ENCODE measurements at regions not wholly inside any gene's neighbourhood (a gene's known extent, or its start where the extent isn't known, plus 50 kb on each side); places are given as distances from the start of the nearest gene placed in this dataset.

DNA sequence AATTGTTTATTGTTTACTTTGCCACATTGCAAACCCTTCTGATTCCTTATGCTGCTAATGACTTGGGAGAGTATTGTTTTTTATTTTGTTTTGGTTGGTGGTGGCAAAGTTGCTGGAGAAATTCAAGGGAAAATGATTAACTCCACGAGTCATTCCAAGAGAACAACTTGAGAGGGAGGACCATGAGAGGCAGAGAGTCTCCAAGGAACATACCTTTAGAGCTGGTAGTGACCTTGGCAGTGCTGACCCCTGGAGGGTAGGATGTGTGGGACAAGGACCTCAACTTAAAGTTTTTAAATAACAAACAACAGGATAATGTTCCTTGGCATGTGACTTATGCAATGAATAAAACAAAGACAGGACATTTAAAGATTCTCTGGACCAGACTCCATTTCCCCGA is 139.7 kb downstream of the LRRC70 start:
- Histone ChIP-seq H3K27me3 (ENCODE audit: control insufficient read depth in 1 of 2, insufficient read depth in 2 of 2, low read length in 2 of 2) (no peaks in the 10 kb centered on the region), H3K4me3 (ENCODE audit: low read depth in 1 of 2, low read length in 2 of 2) (no peak overlapping the region), H3K4me1 (ENCODE audit: control insufficient read depth in 2 of 2, insufficient read depth in 2 of 2, low read length in 1 of 2) (no peaks in the 10 kb centered on the region), H3K27ac (ENCODE audit: low read depth in 2 of 2, low read length in 1 of 2) (no peak overlapping the region), H3K9me3 (ENCODE audit: control insufficient read depth in 2 of 2, insufficient read depth in 1 of 2, low read depth in 1 of 2, low read length in 1 of 2) (peaks cover 0 to 2% of the 10 kb centered on the region in 2 donors), H3K36me3 (ENCODE audit: control insufficient read depth in 2 of 2, insufficient read depth in 2 of 2, low read length in 1 of 2) (no peaks in the 10 kb centered on the region)
- 78 to 85% methylated on average over 2 of the region's 2 CpGs for WGBS, 2 donors

DNA sequence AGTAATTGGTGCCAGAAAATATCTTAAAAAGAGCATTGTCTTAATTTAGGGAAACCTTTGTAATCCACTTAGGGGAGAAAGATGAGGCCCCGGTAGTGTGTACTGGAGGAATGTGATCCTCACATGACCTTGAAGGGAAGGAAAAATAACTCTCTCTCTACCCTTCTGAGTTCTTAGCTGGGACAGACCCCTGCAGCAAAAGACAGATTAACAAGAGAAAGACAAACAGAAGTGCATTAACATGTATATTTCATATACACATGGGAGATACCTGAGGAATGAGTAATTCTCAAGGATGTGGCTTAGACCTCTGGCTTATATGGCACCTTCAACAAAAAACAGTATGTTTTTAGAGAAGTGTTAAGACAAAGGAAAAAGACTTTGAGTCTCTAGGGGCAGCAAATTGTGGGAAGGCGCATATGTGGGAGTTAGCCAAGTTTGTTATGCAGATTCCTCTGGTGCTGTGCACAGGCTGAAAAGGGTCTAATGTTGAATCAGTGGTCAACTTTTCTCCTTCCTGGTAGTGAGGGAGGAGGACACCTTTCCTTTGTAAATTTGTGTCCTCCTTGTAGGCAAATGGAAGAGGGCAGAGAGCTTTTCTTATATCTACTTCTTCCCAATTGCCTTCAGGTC is 138.8 kb downstream of the LRRC70 start:
- WGBS, 2 donors, result 61 to 65% methylated on average over 2 of the region's 2 CpGs
- no peak overlapping the region for H3K27ac ChIP-seq (ENCODE audit: low read depth in 2 of 2, low read length in 1 of 2)
- peaks cover 0 to under 1% of the 10 kb centered on the region in 2 donors for H3K9me3 ChIP-seq (ENCODE audit: control insufficient read depth in 2 of 2, insufficient read depth in 1 of 2, low read depth in 1 of 2, low read length in 1 of 2)
- no peaks in the 10 kb centered on the region for H3K27me3 ChIP-seq (ENCODE audit: control insufficient read depth in 1 of 2, insufficient read depth in 2 of 2, low read length in 2 of 2)
- no peak overlapping the region for H3K4me3 ChIP-seq (ENCODE audit: low read depth in 1 of 2, low read length in 2 of 2)
- H3K4me1 ChIP-seq (ENCODE audit: control insufficient read depth in 2 of 2, insufficient read depth in 2 of 2, low read length in 1 of 2), result no peaks in the 10 kb centered on the region
- H3K36me3 ChIP-seq (ENCODE audit: control insufficient read depth in 2 of 2, insufficient read depth in 2 of 2, low read length in 1 of 2), result no peaks in the 10 kb centered on the region

DNA sequence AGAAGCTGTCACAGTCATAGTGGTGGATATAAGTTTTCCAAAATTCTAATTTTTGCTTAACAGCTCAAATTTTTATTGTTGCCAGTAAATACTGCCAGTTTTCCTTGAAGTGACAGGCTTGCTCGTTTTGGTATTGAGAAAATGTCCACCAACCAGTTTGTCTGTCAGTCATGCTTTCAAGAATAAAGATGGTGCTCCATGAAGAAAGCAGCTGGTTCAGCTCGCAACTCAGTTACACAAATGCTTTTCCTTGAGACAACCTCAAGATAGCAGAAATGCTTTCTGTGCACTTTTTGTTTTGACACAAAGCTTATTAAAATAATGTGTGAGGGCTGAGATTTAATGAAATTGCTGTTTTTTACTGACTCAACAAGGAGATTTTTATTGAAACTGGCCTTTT is 135.7 kb downstream of the LRRC70 start:
- WGBS, 2 donors, result 57 to 66% methylated on average over 2 of the region's 2 CpGs
- H3K27ac ChIP-seq (ENCODE audit: low read depth in 2 of 2, low read length in 1 of 2), result no peak overlapping the region
- no peaks in the 10 kb centered on the region for H3K4me1 ChIP-seq (ENCODE audit: control insufficient read depth in 2 of 2, insufficient read depth in 2 of 2, low read length in 1 of 2)
- H3K27me3 ChIP-seq (ENCODE audit: control insufficient read depth in 1 of 2, insufficient read depth in 2 of 2, low read length in 2 of 2), result no peaks in the 10 kb centered on the region
- H3K36me3 ChIP-seq (ENCODE audit: control insufficient read depth in 2 of 2, insufficient read depth in 2 of 2, low read length in 1 of 2), result no peaks in the 10 kb centered on the region
- no peak overlapping the region for H3K4me3 ChIP-seq (ENCODE audit: low read depth in 1 of 2, low read length in 2 of 2)
- no peaks in the 10 kb centered on the region for H3K9me3 ChIP-seq (ENCODE audit: control insufficient read depth in 2 of 2, insufficient read depth in 1 of 2, low read depth in 1 of 2, low read length in 1 of 2)

DNA sequence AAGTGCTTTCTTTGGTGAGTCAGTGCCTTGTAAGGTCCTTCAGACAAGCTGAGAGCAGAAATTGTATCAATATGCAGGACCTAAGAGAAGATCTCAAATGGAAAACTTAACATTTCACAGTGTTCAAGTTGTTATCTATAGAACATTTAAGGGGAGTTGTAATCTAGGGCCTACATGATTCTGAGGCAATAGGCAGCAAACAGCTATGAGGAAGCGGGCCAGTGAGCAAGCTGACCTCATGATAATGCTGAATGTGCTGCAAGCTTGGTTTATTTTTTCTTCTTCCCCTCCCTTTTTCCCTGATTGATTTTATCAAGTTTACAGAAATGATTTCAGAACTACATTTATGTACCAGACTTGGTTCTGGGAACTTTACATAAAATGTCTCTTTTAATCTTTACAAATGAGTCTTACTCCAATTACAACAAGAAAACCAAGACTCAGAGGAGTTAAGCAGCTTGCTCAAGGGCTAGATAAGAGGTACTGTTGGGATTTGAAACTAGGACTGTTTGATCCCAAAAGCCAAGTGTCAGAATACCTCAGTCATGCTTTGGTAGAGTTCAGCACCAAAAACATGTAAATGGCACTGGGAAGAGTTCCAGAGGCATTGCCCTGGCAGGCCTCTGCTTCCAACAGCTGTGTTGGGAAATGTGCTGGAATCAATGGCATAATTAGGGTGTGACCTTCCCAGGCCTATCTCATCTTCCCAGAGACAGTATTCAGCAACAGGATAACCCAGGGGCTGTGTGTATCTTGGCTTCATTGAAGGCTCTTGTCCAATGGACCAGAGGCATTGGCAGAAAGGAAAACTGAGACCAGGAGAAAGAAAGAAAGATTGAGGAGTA is 130.1 kb downstream of the LRRC70 start:
- 58 to 82% methylated on average over 1 of the region's 1 CpG for WGBS, 2 donors
- H3K9me3 ChIP-seq (ENCODE audit: control insufficient read depth in 2 of 2, insufficient read depth in 1 of 2, low read depth in 1 of 2, low read length in 1 of 2), result no peaks in the 10 kb centered on the region
- no peaks in the 10 kb centered on the region for H3K4me1 ChIP-seq (ENCODE audit: control insufficient read depth in 2 of 2, insufficient read depth in 2 of 2, low read length in 1 of 2)
- H3K27me3 ChIP-seq (ENCODE audit: control insufficient read depth in 1 of 2, insufficient read depth in 2 of 2, low read length in 2 of 2), result no peaks in the 10 kb centered on the region
- H3K4me3 ChIP-seq (ENCODE audit: low read depth in 1 of 2, low read length in 2 of 2), result no peak overlapping the region
- no peak overlapping the region for H3K27ac ChIP-seq (ENCODE audit: low read depth in 2 of 2, low read length in 1 of 2)
- no peaks in the 10 kb centered on the region for H3K36me3 ChIP-seq (ENCODE audit: control insufficient read depth in 2 of 2, insufficient read depth in 2 of 2, low read length in 1 of 2)

DNA sequence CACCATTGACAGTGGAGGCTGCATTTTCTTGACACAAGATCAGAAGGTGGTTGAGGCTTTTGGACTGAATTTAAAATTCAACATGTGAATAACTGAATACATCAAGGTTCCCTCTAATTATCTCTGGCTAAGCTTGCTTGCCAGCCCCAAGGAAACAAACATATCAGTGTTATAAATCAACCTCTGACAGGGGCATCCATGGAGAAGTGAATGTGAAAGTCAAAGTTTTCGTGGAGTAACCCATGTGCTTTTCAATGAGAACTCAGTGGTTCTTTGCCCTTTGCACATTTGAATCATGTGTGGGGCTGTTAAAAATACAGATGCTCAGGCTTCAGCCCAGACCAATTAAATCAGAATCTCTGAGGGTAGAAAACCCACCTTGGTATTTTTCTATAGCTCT is 128.9 kb downstream of the LRRC70 start:
- WGBS, 2 donors, result 53 to 80% methylated on average over 1 of the region's 1 CpG
- no peak overlapping the region for H3K27ac ChIP-seq (ENCODE audit: low read depth in 2 of 2, low read length in 1 of 2)
- H3K4me1 ChIP-seq (ENCODE audit: control insufficient read depth in 2 of 2, insufficient read depth in 2 of 2, low read length in 1 of 2), result no peaks in the 10 kb centered on the region
- H3K9me3 ChIP-seq (ENCODE audit: control insufficient read depth in 2 of 2, insufficient read depth in 1 of 2, low read depth in 1 of 2, low read length in 1 of 2), result no peaks in the 10 kb centered on the region
- H3K4me3 ChIP-seq (ENCODE audit: low read depth in 1 of 2, low read length in 2 of 2), result no peak overlapping the region
- H3K27me3 ChIP-seq (ENCODE audit: control insufficient read depth in 1 of 2, insufficient read depth in 2 of 2, low read length in 2 of 2), result no peaks in the 10 kb centered on the region
- H3K36me3 ChIP-seq (ENCODE audit: control insufficient read depth in 2 of 2, insufficient read depth in 2 of 2, low read length in 1 of 2), result no peaks in the 10 kb centered on the region

DNA sequence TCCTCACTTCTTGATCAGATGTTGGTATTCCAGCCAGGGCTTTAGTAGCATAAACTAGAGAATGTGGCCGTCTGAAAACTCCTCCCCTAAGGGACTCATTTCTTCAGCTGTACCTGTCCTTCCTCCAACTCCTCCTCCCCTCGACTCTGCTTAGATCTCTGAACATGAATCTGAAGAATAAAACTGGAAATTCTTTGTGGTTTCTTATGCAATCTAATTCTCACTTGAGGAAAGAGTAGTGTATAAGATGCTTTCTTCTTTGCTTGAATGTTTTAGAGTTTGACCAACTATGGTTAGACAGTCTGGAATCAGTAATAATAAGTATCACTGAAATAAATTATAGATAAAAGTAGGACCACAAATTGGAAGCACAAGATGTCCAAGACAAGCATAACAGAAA is 128.5 kb downstream of the LRRC70 start:
- Histone ChIP-seq H3K27ac (ENCODE audit: low read depth in 2 of 2, low read length in 1 of 2) (no peak overlapping the region), H3K4me3 (ENCODE audit: low read depth in 1 of 2, low read length in 2 of 2) (no peak overlapping the region), H3K9me3 (ENCODE audit: control insufficient read depth in 2 of 2, insufficient read depth in 1 of 2, low read depth in 1 of 2, low read length in 1 of 2) (no peaks in the 10 kb centered on the region), H3K36me3 (ENCODE audit: control insufficient read depth in 2 of 2, insufficient read depth in 2 of 2, low read length in 1 of 2) (no peaks in the 10 kb centered on the region), H3K4me1 (ENCODE audit: control insufficient read depth in 2 of 2, insufficient read depth in 2 of 2, low read length in 1 of 2) (no peaks in the 10 kb centered on the region), H3K27me3 (ENCODE audit: control insufficient read depth in 1 of 2, insufficient read depth in 2 of 2, low read length in 2 of 2) (no peaks in the 10 kb centered on the region)
- WGBS, 2 donors, result 60 to 70% methylated on average over 2 of the region's 2 CpGs

DNA sequence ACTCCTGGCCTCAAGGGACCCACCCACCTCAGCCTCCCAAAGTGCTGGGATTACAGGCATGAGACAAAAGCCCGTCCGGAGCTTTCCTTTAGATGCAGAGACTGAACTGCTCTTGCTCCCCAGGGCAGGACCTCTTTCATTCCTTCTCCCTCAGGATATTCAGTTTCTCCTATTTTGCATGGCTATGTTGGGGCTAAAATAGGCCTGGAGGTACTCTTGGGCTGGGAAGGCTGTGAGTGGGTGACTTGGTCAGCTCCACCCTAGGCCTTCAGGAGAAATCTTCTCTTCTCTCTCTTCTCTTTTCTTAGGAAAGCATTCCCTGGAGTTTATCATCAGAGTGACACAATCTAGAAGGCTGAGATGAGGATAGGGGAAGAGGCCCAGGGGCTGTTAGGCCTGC is 126.4 kb downstream of the LRRC70 start:
- Histone ChIP-seq H3K36me3 (ENCODE audit: control insufficient read depth in 2 of 2, insufficient read depth in 2 of 2, low read length in 1 of 2) (no peaks in the 10 kb centered on the region), H3K27me3 (ENCODE audit: control insufficient read depth in 1 of 2, insufficient read depth in 2 of 2, low read length in 2 of 2) (no peaks in the 10 kb centered on the region), H3K4me1 (ENCODE audit: control insufficient read depth in 2 of 2, insufficient read depth in 2 of 2, low read length in 1 of 2) (no peaks in the 10 kb centered on the region), H3K27ac (ENCODE audit: low read depth in 2 of 2, low read length in 1 of 2) (no peak overlapping the region), H3K4me3 (ENCODE audit: low read depth in 1 of 2, low read length in 2 of 2) (no peak overlapping the region), H3K9me3 (ENCODE audit: control insufficient read depth in 2 of 2, insufficient read depth in 1 of 2, low read depth in 1 of 2, low read length in 1 of 2) (no peaks in the 10 kb centered on the region)
- 88 to 95% methylated on average over 2 of the region's 2 CpGs for WGBS, 2 donors

DNA sequence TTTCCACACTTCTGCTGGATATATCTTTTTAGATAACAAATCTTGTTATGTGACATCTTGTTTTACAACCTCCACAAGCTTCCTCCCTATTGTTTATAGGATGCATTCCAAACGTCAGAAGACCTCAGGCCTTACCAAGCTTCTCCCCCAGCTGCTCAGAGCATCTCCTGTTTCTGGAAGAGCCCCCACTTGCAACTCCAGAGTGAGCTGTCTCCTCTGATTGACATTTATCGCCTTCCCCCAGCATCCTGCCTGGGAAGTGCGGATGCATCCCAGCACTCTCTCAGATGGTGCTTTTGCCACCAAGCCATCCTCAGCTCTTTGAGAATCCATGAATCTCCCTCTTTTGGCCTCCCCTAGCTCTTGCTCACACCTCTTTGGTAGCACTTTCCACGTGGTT is 123.5 kb downstream of the LRRC70 start:
- Histone ChIP-seq H3K27ac (ENCODE audit: low read depth in 2 of 2, low read length in 1 of 2) (no peak overlapping the region), H3K36me3 (ENCODE audit: control insufficient read depth in 2 of 2, insufficient read depth in 2 of 2, low read length in 1 of 2) (no peaks in the 10 kb centered on the region), H3K9me3 (ENCODE audit: control insufficient read depth in 2 of 2, insufficient read depth in 1 of 2, low read depth in 1 of 2, low read length in 1 of 2) (no peaks in the 10 kb centered on the region), H3K27me3 (ENCODE audit: control insufficient read depth in 1 of 2, insufficient read depth in 2 of 2, low read length in 2 of 2) (no peaks in the 10 kb centered on the region), H3K4me3 (ENCODE audit: low read depth in 1 of 2, low read length in 2 of 2) (no peak overlapping the region), H3K4me1 (ENCODE audit: control insufficient read depth in 2 of 2, insufficient read depth in 2 of 2, low read length in 1 of 2) (no peaks in the 10 kb centered on the region)
- 65 to 68% methylated on average over 4 of the region's 4 CpGs for WGBS, 2 donors

DNA sequence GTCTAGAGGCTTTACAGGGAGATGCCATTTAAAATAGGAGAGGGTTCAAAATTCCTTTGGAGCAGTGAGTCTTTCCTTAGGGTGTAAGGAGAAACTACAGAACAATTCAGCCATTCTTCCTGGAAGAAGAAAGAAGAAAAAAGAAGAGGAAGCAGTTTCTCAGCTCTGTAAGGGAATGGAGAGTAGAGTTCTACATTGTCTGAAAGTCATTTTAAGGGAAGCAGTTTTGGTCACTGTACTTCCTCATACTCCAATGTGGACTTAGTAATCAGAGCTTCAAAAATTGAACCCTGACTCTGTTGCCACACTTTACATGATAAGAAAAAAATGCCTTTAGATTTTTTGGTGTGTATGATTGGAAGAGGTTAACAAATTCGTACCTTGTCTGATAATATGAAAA is 122.4 kb downstream of the LRRC70 start:
- H3K27ac ChIP-seq (ENCODE audit: low read depth in 2 of 2, low read length in 1 of 2), result no peak overlapping the region
- H3K27me3 ChIP-seq (ENCODE audit: control insufficient read depth in 1 of 2, insufficient read depth in 2 of 2, low read length in 2 of 2), result no peaks in the 10 kb centered on the region
- H3K36me3 ChIP-seq (ENCODE audit: control insufficient read depth in 2 of 2, insufficient read depth in 2 of 2, low read length in 1 of 2), result no peaks in the 10 kb centered on the region
- WGBS, 2 donors, result 70 to 79% methylated on average over 1 of the region's 1 CpG
- H3K4me1 ChIP-seq (ENCODE audit: control insufficient read depth in 2 of 2, insufficient read depth in 2 of 2, low read length in 1 of 2), result no peaks in the 10 kb centered on the region
- H3K4me3 ChIP-seq (ENCODE audit: low read depth in 1 of 2, low read length in 2 of 2), result no peak overlapping the region
- H3K9me3 ChIP-seq (ENCODE audit: control insufficient read depth in 2 of 2, insufficient read depth in 1 of 2, low read depth in 1 of 2, low read length in 1 of 2), result no peaks in the 10 kb centered on the region

DNA sequence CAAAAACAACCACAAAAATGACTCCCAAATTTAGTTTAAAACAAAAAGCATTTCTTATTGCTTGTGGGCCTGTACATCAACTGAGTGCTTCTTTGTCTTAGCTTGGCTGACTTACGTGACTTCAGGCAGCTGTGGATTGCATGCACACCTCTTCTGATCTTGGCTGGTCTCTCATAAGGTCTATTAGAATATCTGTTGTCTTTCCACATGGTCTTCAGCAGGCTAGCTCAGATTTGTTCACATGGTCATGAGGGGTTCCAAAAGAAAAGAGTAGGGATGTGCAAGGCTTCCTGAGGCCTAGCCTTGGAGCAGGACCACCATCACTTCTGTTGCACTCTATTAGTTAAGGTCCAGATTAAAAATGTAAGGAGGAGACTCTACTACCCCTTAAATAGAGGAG is 120.1 kb downstream of the LRRC70 start:
- Histone ChIP-seq H3K4me1 (ENCODE audit: control insufficient read depth in 2 of 2, insufficient read depth in 2 of 2, low read length in 1 of 2) (no peaks in the 10 kb centered on the region), H3K4me3 (ENCODE audit: low read depth in 1 of 2, low read length in 2 of 2) (no peak overlapping the region), H3K27me3 (ENCODE audit: control insufficient read depth in 1 of 2, insufficient read depth in 2 of 2, low read length in 2 of 2) (no peaks in the 10 kb centered on the region), H3K9me3 (ENCODE audit: control insufficient read depth in 2 of 2, insufficient read depth in 1 of 2, low read depth in 1 of 2, low read length in 1 of 2) (no peaks in the 10 kb centered on the region), H3K36me3 (ENCODE audit: control insufficient read depth in 2 of 2, insufficient read depth in 2 of 2, low read length in 1 of 2) (no peaks in the 10 kb centered on the region), H3K27ac (ENCODE audit: low read depth in 2 of 2, low read length in 1 of 2) (no peak overlapping the region)
- 39 to 83% methylated on average over 1 of the region's 1 CpG for WGBS, 2 donors

Measured in esophagus (tissue), 2 donors.